Ovary (tissue), 3 donors: ENCODE measurements at regions not wholly inside any gene's neighbourhood (a gene's known extent, or its start where the extent isn't known, plus 50 kb on each side); places are given as distances from the start of the nearest gene placed in this dataset.

Experiments
- POLR2A ChIP-seq: fragments of 450-650 bp; IDR thresholded peaks from one replicate; pipeline ENCODE4 v1.6.1; 2017; ENCODE audit warnings: antibody characterized with exemption, mild to moderate bottlenecking, moderate library complexity
- TF ChIP-seq, protein P1 (sequence below), 3 donors: fragments of 450-650 bp in 2 of 3; fragments of 200-600 bp in 1 of 3; IDR thresholded peaks; one replicate each; pipeline versions ENCODE4 v1.5.1 to v1.8.0; 2016 to 2022; ENCODE audit warnings: antibody characterized with exemption in 3 of 3, mild to moderate bottlenecking in 1 of 3
- donor health status: DM: no; HTN: no; CAD: no.

DNA sequence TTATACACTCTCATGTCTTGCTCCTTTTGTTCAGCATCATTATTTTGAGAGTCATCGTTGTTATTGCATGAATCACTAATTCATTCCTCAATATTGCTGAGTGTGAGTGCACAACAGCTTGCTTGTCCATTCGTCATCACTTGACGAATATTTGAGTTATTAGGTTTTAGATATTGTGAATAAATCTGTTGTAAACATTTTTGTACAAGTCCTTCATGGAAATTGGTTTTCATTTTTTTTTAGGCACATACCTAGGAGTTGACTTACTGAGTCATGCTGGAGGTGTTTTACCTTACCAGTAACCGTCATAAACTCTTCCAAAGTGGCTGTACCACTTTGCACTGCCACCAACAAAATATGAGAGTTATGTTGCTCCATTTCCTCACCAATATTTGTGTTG lies 84.2 kb upstream of the NCK2 start:
- TF ChIP-seq, protein P1, sequence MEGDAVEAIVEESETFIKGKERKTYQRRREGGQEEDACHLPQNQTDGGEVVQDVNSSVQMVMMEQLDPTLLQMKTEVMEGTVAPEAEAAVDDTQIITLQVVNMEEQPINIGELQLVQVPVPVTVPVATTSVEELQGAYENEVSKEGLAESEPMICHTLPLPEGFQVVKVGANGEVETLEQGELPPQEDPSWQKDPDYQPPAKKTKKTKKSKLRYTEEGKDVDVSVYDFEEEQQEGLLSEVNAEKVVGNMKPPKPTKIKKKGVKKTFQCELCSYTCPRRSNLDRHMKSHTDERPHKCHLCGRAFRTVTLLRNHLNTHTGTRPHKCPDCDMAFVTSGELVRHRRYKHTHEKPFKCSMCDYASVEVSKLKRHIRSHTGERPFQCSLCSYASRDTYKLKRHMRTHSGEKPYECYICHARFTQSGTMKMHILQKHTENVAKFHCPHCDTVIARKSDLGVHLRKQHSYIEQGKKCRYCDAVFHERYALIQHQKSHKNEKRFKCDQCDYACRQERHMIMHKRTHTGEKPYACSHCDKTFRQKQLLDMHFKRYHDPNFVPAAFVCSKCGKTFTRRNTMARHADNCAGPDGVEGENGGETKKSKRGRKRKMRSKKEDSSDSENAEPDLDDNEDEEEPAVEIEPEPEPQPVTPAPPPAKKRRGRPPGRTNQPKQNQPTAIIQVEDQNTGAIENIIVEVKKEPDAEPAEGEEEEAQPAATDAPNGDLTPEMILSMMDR (IDR thresholded peaks at IDR 0.05), result no peak
- TF ChIP-seq POLR2A, result no peak
